GM12874 (cell line): ENCODE measurements at regions not wholly inside any gene's neighbourhood (a gene's known extent, or its start where the extent isn't known, plus 50 kb on each side); places are given as distances from the start of the nearest gene placed in this dataset.

Source experiments
- CTCF ChIP-seq: IDR thresholded peaks from 2 replicates; pipeline ENCODE4 v1.5.1; 2011; ENCODE audit warnings: low read depth, mild to moderate bottlenecking, control low read depth, low read length, moderate library complexity; ENCODE audit not compliant: insufficient read depth

GRCh38 chr13:21246761-21247452 is 70.4 kb downstream of the MRPL57 start:
- no peak for TF ChIP-seq CTCF

GRCh38 chr13:21256351-21256761 is 79.9 kb downstream of the MRPL57 start:
- no peak for TF ChIP-seq CTCF

GRCh38 chr13:21256891-21257290 is 80.4 kb downstream of the MRPL57 start:
- no peak for TF ChIP-seq CTCF

- no peak for TF ChIP-seq CTCF
Measured at GRCh38 chr13:21259571-21260455, 83.4 kb downstream of the MRPL57 start.

GRCh38 chr13:21282065-21282464 is 105.6 kb downstream of the MRPL57 start:
- TF ChIP-seq CTCF: no peak

- TF ChIP-seq CTCF: no peak
Measured at GRCh38 chr13:21287331-21287907, 111.0 kb downstream of the MRPL57 start.

- TF ChIP-seq CTCF: no peak
Measured at GRCh38 chr13:21289475-21289874, 113.0 kb downstream of the MRPL57 start.
